ENCODE measurements at regions not wholly inside any gene's neighbourhood (a gene's known extent, or its start where the extent isn't known, plus 50 kb on each side); places are given as distances from the start of the nearest gene placed in this dataset.

- no peaks in the 10 kb centered on the region for H3K36me3 ChIP-seq (ENCODE audit: control insufficient read depth, low read length)
- H3K9me3 ChIP-seq (ENCODE audit: control insufficient read depth, insufficient read depth, low read length), result no peaks in the 10 kb centered on the region
- no peak overlapping the region for H3K4me2 ChIP-seq (ENCODE audit: low read length)
- no peak overlapping the region for H3K4me3 ChIP-seq (ENCODE audit: low read length)
- H3K9me2 ChIP-seq (replicated peaks; ENCODE audit: control insufficient read depth, low read length), result no peaks in the 10 kb centered on the region
- no peak overlapping the region for H3K27ac ChIP-seq (ENCODE audit: low read depth, low read length)
- H3K4me1 ChIP-seq (ENCODE audit: control insufficient read depth, low read length), result no peaks in the 10 kb centered on the region
- no peaks in the 10 kb centered on the region for H4K20me1 ChIP-seq (ENCODE audit: control insufficient read depth, insufficient read depth, low read depth, low read length)
- H3K27me3 ChIP-seq (ENCODE audit: control insufficient read depth, low read length), result 0 out of 2 replicates have a peak, but pooled peaks cover 2% of the 10 kb centered on the region
- no peaks in the 10 kb centered on the region for H3F3A ChIP-seq (ENCODE audit: control insufficient read depth, insufficient read depth)
- H3K79me2 ChIP-seq (ENCODE audit: control insufficient read depth, low read length), result no peaks in the 10 kb centered on the region
- TF ChIP-seq CTCF (IDR thresholded peaks at IDR 0.05; ENCODE audit: low read depth, low read length, poor library complexity, severe bottlenecking) (no peak), EZH2phosphoT487 (IDR thresholded peaks at IDR 0.05; ENCODE audit: borderline replicate concordance, low read length) (no peak)
These were observed 124.7 kb downstream of the PAPOLA start for GRCh38 chr14:96626916-96627315.

DNA sequence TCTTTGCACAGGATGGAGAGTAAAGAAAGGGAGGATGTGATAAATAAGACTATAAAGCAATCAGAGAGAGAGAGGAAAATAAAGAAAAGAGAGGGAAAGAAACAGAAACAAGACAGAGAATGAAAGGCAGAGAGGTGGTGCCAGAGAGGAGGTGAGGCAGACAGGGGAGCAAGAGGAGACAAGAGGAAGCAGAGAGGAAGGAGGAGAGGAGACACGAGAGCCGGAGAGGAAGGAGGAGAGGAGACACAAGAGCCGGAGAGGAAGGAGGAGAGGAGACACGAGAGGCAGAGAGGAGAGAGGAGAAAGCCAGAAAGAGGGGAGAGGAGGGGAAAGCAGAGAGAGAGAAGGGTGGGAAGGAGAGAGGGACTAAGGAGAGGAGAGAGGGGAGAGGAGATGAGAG lies 125.2 kb downstream of the PAPOLA start:
- Histone ChIP-seq H3K27me3 (ENCODE audit: control insufficient read depth, low read length) (0 out of 2 replicates have a peak, but pooled peaks cover 2% of the 10 kb centered on the region), H4K20me1 (ENCODE audit: control insufficient read depth, insufficient read depth, low read depth, low read length) (no peaks in the 10 kb centered on the region), H3K27ac (ENCODE audit: low read depth, low read length) (no peak overlapping the region), H3K79me2 (ENCODE audit: control insufficient read depth, low read length) (no peaks in the 10 kb centered on the region), H3F3A (ENCODE audit: control insufficient read depth, insufficient read depth) (no peaks in the 10 kb centered on the region), H3K4me1 (ENCODE audit: control insufficient read depth, low read length) (no peaks in the 10 kb centered on the region), H3K36me3 (ENCODE audit: control insufficient read depth, low read length) (no peaks in the 10 kb centered on the region), H3K9me2 (replicated peaks; ENCODE audit: control insufficient read depth, low read length) (no peaks in the 10 kb centered on the region), H3K4me3 (ENCODE audit: low read length) (no peak overlapping the region), H3K4me2 (ENCODE audit: low read length) (no peak overlapping the region), H3K9me3 (ENCODE audit: control insufficient read depth, insufficient read depth, low read length) (no peaks in the 10 kb centered on the region)
- TF ChIP-seq CTCF (IDR thresholded peaks at IDR 0.05; ENCODE audit: low read depth, low read length, poor library complexity, severe bottlenecking), result no peak
- TF ChIP-seq EZH2phosphoT487 (IDR thresholded peaks at IDR 0.05; ENCODE audit: borderline replicate concordance, low read length), result no peak

DNA sequence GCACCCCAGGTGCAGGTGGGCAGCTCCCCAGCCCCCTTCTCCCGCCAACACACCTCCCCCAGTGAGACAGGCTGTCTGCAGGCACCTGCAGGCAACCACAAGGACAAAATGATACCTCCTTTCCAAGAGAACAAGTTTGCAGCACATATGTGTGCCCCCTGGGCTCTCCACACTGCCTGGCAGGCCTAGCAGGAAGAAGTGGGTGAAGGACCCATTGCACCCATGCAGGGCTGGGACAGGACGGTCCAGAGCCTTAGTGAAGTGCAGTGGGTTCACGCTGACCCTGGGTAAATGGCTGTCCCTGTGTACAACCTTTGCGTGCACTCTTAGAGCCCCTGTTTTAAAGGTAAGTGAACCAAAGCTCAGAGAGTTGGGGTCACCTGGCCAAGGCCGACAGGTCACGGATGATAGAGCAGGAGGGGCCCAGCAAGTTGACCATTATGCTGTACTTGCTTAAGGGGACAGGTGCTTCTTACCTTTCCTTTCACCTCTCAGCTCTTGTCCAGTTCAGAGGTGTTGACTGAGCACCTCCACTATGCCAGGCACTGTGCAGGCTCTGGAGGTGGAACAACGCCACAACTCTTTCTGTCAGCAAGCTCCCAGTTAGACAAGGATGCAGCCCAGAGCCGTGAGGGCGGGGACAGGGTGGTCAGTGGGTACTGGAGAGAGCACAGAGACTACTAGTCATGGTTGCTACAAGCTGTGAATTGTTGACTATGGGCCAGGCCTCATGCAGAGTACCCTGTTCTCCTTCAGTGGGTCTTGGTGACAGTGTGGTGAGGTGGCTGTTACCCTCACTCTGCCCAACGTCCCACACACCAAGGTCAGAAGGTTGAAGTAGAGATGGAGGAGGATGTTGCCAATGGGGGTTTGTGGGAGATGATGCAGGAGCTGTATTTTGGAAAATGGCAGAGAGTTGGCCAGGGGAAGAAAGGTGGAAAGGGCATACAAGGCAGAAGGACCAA lies 125.9 kb downstream of the PAPOLA start:
- H3K79me2 ChIP-seq (ENCODE audit: control insufficient read depth, low read length), result no peaks in the 10 kb centered on the region
- no peak overlapping the region for H3K4me2 ChIP-seq (ENCODE audit: low read length)
- no peaks in the 10 kb centered on the region for H3K9me3 ChIP-seq (ENCODE audit: control insufficient read depth, insufficient read depth, low read length)
- no peak overlapping the region for H3K4me3 ChIP-seq (ENCODE audit: low read length)
- no peaks in the 10 kb centered on the region for H4K20me1 ChIP-seq (ENCODE audit: control insufficient read depth, insufficient read depth, low read depth, low read length)
- no peaks in the 10 kb centered on the region for H3F3A ChIP-seq (ENCODE audit: control insufficient read depth, insufficient read depth)
- H3K9me2 ChIP-seq (replicated peaks; ENCODE audit: control insufficient read depth, low read length), result no peaks in the 10 kb centered on the region
- 0 out of 2 replicates have a peak, but pooled peaks cover 2% of the 10 kb centered on the region for H3K27me3 ChIP-seq (ENCODE audit: control insufficient read depth, low read length)
- H3K4me1 ChIP-seq (ENCODE audit: control insufficient read depth, low read length), result no peaks in the 10 kb centered on the region
- TF ChIP-seq CTCF (IDR thresholded peaks at IDR 0.05; ENCODE audit: low read depth, low read length, poor library complexity, severe bottlenecking) (no peak), EZH2phosphoT487 (IDR thresholded peaks at IDR 0.05; ENCODE audit: borderline replicate concordance, low read length) (no peak)
- H3K27ac ChIP-seq (ENCODE audit: low read depth, low read length), result no peak overlapping the region
- H3K36me3 ChIP-seq (ENCODE audit: control insufficient read depth, low read length), result no peaks in the 10 kb centered on the region
